Peyer's patch (tissue), 4 donors: ENCODE measurements at regions not wholly inside any gene's neighbourhood (a gene's known extent, or its start where the extent isn't known, plus 50 kb on each side); places are given as distances from the start of the nearest gene placed in this dataset.

Source experiments
- CTCF ChIP-seq, 6 experiments: fragments of 450-650 bp in 4 of 6; fragments of 200-600 bp in 2 of 6; sonication (generic) in 1 of 6; IDR thresholded peaks; one replicate each; pipeline ENCODE4 v1.5.1; 2017 to 2019; ENCODE audit warnings: antibody characterized with exemption in 6 of 6, mild to moderate bottlenecking in 3 of 6, moderate library complexity in 1 of 6
- POLR2A ChIP-seq, 2 donors: fragments of 450-650 bp; IDR thresholded peaks; one replicate each; pipeline ENCODE4 v1.5.1; 2017; ENCODE audit warnings: antibody characterized with exemption in 2 of 2, mild to moderate bottlenecking in 2 of 2, moderate library complexity in 2 of 2

GRCh38 chr12:19026614-19027488, 102.7 kb upstream of the PLEKHA5 start:
- TF ChIP-seq CTCF (IDR thresholded peaks at IDR 0.05) = no peak
- no peak for TF ChIP-seq POLR2A (IDR thresholded peaks at IDR 0.05)
